ENCODE measurements at regions not wholly inside any gene's neighbourhood (a gene's known extent, or its start where the extent isn't known, plus 50 kb on each side); places are given as distances from the start of the nearest gene placed in this dataset.

DNA sequence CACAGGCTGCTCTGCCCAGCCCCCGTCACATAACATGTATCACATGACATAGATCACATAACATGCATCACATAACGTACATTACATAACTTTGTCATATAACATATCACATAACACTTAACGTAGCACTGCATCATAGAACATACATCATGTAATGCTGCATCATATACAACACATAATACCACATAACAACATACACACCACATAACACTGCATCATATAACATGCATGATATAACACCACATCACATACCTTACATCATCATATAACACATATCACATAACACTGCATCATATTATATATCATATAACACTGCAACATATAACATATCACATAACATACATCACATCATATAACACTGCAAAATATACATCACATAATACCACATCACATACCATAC lies 83.8 kb downstream of the AXIN2 start:
- no peak for DNase-seq

- DNase-seq: no peak
Observed at GRCh38 chr17:65474660-65475059, 86.8 kb downstream of the AXIN2 start.

DNA sequence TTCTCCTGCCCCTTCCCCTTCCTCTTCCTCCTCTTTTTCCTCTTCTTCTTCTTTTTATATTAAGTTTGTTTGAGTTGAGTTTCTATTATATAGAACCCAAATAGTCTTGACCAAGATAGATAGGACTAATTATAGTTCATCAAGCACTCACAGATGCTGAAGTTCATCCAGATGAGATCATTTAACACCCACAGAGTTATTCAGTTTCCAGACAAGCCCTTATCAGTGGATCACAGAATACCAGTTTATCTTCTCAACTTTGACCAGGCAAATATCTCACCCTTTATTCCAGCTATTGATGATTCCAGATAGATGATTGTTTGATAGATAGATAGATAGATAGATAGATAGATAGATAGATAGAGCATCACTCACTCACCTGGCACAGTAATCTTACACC lies 87.5 kb downstream of the AXIN2 start:
- no peak for DNase-seq

DNA sequence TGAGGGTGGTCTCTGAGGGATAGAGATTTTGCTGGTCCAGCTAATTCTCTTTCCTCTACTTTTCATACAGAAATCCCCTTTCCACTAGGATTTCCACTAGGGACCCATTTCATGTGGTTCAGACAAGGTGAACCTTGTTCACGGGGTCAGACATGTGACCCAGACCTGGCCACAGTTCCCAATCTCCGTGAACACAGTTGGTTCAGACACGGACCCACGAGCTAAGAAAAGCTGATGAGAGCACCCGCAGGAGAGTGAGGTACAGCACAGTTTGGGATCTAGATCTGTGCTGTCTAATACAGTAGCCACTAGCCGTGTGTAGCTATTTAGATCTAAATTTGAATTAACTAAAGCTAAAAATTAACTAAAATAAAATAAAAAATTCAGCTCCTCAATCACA lies 88.1 kb downstream of the AXIN2 start:
- DNase-seq: no peak

- DNase-seq: no peak
Observed at GRCh38 chr17:65472666-65473309, 88.7 kb downstream of the AXIN2 start.

- no peak for DNase-seq
Observed at GRCh38 chr17:65470783-65471182, 90.7 kb downstream of the AXIN2 start.

DNA sequence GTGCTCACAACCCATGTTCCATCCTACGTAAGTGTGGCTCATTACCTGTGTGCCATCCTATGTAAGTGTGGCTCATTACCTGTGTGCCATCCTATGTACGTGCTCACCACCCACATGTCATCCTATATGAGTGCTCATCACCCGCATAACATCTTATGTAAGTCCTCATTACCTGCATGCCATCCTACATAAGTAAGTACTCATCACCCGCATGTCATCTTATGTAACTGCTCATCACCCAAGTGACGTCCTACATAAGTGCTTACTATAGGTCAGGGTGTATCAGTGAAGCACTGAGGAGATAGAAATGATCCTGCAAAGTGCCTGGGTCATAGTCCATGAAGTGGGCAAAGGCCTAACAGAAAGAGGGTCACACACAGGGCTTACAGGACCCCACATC lies 93.1 kb downstream of the AXIN2 start:
- no peak for DNase-seq

DNA sequence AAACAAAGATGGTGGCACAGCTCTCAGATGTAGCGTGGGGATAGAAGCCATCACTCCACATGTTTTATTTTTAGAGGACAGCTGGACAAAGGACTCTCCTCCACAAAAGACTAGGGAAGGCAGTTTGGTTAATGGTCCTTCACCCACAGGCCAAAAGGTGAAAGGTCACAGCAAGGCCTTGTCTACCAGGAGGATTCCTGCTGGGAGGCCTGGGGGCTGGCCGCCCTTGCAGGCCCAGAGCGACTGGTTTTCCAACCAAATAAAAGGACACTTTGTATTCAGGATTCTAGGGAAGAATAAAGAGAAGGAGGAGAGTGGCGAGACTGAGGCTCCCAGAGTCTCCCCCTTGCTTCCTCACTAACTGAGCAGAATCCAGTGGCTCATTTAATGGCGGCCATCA lies 94.3 kb downstream of the AXIN2 start:
- no peak for DNase-seq

GRCh38 chr17:65466547-65466946 lies 94.9 kb downstream of the AXIN2 start:
- no peak for DNase-seq

DNA sequence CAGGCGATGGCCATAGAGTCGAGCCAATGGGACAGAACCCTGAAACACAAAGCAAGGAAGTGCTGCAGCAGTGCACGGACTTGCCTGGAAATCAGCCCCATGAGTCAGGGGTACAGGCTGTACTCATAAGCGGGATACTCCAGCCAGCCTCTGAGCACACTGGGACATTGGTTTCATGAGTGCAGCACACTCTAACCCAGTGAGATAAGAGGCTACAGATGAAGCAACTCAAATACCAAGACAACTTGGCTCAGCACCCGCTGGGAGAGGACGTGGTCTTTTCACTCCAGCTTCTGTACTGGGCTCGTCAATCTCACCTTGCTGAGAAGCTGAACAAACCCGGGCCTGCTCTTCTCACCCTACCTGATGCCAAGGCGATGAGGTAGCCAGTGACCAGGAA lies 98.2 kb downstream of the AXIN2 start:
- DNase-seq: no peak

GRCh38 chr17:65459677-65460347 lies 101.6 kb downstream of the AXIN2 start:
- no peak for DNase-seq

DNA sequence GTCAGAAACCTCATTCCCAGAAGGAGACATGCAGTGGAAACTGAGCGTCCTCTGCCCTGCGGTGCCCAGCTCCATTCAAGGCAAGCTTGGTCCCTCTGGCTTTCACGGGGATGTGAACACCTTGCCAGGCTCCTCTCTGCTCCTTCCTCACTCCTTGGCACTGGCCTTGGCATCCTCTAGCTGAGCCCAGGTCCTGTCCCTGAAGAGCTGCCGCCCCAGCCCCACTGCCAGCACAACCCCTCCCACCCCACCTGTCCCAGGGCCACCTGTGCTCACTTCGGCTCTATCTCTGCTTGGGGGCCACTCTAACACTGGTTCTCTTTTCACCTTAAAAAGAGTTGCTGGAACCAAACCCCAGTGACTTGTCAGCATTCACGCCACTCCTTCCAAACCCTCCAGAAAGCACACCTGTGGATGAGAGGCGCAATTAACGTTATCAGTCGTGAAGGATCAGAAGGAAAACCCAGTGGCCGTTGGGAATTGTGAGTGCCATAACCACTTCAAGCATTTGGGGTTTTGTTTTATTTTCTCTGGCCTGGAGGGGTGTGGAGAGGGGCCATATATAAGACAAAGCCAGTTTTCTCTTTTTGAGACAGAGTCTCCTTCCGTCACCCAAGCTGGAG lies 103.7 kb downstream of the AXIN2 start:
- no peak for DNase-seq

- no peak for DNase-seq
Observed at GRCh38 chr17:65457183-65457582, 104.3 kb downstream of the AXIN2 start.

GRCh38 chr17:65456368-65457151 lies 104.9 kb downstream of the AXIN2 start:
- DNase-seq: no peak

- DNase-seq: no peak
Observed at GRCh38 chr17:65455972-65456343, 105.5 kb downstream of the AXIN2 start.

DNA sequence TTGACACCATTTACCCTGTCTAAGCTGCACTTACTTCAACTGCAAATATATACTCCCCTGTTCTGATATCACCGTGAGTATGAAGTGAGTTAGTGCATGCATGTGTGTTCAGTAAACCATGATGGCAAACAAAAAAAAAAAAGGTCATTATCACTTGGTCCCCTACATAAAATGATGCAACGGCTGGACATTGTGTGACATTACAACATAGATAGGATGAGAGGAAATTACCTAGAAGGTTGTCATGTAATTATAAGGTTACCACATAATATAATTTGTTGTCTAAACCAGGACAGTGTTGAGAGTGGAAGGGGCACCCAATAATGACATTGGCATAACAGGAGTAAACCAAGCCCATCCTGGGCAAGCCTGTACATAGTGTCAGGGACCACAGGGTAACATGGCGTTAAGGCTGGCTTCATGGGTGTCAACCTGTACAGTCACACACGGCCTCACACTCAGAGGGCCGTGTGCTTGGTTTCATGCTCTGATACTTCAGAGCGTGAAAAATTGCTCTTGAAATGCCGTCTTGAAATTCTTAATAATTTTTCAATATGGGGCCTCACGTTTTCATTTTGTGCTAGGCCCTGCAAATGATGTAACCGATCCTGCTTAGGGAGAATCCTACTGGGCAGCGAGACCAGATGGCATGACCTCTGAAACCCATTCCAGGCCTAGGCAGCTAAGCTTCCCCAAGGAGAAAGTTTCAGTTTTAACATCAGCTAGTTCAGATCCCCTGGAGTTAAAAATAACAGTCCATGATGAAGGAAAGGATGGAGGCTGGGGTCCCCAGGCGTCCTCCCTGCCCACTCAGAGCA lies 106.1 kb downstream of the AXIN2 start:
- no peak for DNase-seq

- no peak for DNase-seq
Observed at GRCh38 chr17:65453204-65453931, 108.1 kb downstream of the AXIN2 start.

- DNase-seq: no peak
Observed at GRCh38 chr17:65449495-65449894, 112.0 kb downstream of the AXIN2 start.

DNA sequence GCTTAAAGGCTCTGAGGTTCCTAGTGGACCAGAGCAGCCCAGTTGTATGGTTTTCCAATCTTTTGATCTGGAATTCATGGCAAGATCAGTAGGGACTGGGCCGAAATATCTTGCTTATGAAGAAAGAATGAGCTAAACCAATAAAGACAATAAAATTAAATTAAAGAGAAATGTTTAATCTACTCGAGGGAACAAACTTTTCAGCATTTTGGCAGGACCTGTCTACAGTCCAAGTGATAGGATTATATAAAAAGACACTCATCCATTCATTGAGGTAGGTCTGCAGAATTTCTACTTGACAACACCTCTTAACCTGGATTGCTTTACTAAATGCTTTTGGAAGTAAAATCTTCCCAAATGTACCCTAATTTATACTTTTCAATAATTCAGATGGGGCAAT lies 113.6 kb downstream of the AXIN2 start:
- no peak for DNase-seq

GRCh38 chr17:65446838-65447526 lies 114.5 kb downstream of the AXIN2 start:
- DNase-seq: no peak

DNA sequence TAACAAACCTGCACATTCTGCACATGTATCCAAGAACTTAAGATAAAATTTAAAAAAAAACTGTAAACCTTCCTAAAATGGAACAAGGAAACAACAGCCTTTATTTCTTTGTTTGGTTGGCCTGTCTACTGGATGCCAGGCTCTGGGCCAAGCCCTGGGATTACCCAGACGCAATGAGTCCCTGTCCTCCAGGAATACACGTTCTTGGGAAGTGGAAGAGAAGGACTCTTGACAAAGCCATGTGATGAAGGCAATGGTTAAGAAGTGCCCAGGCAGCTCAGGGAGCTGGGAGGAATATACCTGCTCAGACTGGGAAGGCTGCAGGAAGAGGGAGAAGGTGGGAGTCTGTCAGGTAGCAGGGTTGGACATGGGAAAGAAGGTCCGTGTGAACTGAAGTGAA lies 115.4 kb downstream of the AXIN2 start:
- DNase-seq: no peak

- DNase-seq: no peak
Observed at GRCh38 chr17:65444049-65444448, 117.4 kb downstream of the AXIN2 start.

Measured in MV-4-11 (cell line).